DND-41 (cell line): ENCODE measurements at regions not wholly inside any gene's neighbourhood (a gene's known extent, or its start where the extent isn't known, plus 50 kb on each side); places are given as distances from the start of the nearest gene placed in this dataset.

Experiments
- EZH2 ChIP-seq: IDR thresholded peaks from 3 replicates; pipeline ENCODE4 v1.6.1; 2012; ENCODE audit warnings: borderline replicate concordance, low read depth, mild to moderate bottlenecking, moderate library complexity, low read length, inconsistent platforms; ENCODE audit not compliant: severe bottlenecking
- TF ChIP-seq, protein P1 (sequence below): IDR thresholded peaks from 2 replicates; pipeline ENCODE4 v1.5.1; 2012; ENCODE audit warnings: borderline replicate concordance, low read length, moderate library complexity, mild to moderate bottlenecking; ENCODE audit not compliant: poor library complexity, severe bottlenecking; ENCODE audit errors: extremely low read depth

DNA sequence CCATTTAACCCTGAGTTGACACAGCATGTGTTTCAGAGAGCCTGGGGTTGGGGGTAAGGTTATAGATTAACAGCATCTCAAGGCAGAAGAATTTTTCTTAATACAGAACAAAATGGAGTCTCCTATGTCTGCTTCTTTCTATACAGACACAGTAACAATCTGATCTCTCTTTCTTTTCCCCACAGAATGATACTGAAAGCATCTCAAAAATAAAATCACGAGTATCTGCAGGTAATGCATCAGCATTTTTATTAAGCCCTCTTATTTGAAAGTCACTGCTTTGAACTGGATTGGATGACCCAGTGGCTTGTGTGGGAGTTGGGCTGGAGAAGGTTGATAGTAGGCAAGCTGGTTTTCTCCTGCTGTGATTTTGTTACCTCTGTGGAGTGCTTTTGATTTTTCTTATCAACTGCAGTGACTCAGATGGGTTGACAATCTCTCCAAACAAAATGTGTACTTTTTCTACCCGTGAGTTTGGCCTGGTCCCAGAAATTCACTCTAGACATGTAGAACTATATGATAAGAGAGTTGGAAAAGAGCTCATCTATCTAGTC is 253.5 kb upstream of the PRKCQ start:
- TF ChIP-seq, protein P1, sequence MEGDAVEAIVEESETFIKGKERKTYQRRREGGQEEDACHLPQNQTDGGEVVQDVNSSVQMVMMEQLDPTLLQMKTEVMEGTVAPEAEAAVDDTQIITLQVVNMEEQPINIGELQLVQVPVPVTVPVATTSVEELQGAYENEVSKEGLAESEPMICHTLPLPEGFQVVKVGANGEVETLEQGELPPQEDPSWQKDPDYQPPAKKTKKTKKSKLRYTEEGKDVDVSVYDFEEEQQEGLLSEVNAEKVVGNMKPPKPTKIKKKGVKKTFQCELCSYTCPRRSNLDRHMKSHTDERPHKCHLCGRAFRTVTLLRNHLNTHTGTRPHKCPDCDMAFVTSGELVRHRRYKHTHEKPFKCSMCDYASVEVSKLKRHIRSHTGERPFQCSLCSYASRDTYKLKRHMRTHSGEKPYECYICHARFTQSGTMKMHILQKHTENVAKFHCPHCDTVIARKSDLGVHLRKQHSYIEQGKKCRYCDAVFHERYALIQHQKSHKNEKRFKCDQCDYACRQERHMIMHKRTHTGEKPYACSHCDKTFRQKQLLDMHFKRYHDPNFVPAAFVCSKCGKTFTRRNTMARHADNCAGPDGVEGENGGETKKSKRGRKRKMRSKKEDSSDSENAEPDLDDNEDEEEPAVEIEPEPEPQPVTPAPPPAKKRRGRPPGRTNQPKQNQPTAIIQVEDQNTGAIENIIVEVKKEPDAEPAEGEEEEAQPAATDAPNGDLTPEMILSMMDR: no peak
- no peak for TF ChIP-seq EZH2
